ENCODE measurements at regions not wholly inside any gene's neighbourhood (a gene's known extent, or its start where the extent isn't known, plus 50 kb on each side); places are given as distances from the start of the nearest gene placed in this dataset.

- TF ChIP-seq, protein P1, sequence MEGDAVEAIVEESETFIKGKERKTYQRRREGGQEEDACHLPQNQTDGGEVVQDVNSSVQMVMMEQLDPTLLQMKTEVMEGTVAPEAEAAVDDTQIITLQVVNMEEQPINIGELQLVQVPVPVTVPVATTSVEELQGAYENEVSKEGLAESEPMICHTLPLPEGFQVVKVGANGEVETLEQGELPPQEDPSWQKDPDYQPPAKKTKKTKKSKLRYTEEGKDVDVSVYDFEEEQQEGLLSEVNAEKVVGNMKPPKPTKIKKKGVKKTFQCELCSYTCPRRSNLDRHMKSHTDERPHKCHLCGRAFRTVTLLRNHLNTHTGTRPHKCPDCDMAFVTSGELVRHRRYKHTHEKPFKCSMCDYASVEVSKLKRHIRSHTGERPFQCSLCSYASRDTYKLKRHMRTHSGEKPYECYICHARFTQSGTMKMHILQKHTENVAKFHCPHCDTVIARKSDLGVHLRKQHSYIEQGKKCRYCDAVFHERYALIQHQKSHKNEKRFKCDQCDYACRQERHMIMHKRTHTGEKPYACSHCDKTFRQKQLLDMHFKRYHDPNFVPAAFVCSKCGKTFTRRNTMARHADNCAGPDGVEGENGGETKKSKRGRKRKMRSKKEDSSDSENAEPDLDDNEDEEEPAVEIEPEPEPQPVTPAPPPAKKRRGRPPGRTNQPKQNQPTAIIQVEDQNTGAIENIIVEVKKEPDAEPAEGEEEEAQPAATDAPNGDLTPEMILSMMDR (IDR thresholded peaks at IDR 0.05): no peak
- no peak for TF ChIP-seq POLR2A (IDR thresholded peaks at IDR 0.05)
- TF ChIP-seq EP300 (IDR thresholded peaks at IDR 0.05): no peak
- no peak for TF ChIP-seq POLR2AphosphoS5 (IDR thresholded peaks at IDR 0.05)
Observed at GRCh38 chr3:87335931-87336330, 59.5 kb upstream of the POU1F1 start.

Measured in gastroesophageal sphincter (tissue), 3 donors.